Pulmonary artery endothelial cell (primary cell): ENCODE measurements at regions not wholly inside any gene's neighbourhood (a gene's known extent, or its start where the extent isn't known, plus 50 kb on each side); places are given as distances from the start of the nearest gene placed in this dataset.
"Not testable (repeated sequence)": the region's sequence is repeated elsewhere in the genome, so short reads cannot be mapped to it uniquely, and the experiment has no call there.

Experiments used
- DNase-seq: peaks from one replicate; pipeline ENCODE4 v3.0.0-alpha.2; 2011; ENCODE audit warnings: low read depth, low spot score

DNA sequence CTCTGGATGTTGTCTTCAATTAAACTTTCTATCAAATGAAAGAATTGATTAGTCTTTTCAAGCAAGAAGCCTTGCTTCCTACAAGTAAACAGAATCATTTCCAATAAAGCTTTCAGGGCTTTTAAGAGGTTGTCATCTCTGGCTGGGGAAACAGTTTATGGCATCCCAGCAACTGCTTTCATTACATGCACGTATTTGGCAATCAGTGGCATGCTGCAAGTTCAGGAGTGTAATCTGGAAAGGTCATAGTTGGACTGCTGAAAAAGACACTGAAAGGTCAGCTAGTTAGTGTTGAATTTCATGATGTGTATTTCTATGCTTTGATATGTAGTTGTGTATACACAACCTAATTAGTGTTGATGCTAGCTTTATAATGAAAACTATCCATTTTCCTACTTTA is 332.9 kb downstream of the DSC3 start:
- no peak for DNase-seq

GRCh38 chr18:30705943-30706342 is 336.6 kb downstream of the DSC3 start:
- DNase-seq: no peak

DNA sequence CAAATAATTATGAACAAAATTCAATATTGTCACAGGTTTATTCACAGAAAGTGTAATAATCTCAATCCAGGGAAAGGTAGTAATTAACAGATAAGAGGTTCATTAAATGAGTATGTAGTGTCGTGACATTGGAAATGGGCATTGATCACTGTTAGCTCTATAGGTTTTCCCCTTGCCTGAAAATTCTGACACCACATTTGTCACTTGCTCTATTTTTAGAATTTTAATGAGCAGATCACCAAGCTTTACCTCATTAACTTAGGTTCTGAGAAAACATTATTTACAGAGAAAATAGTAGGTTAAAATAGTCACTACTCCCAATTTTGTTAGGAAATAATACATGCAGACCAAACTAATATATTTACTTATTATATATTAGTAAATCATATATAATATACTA is 344.0 kb downstream of the DSC3 start:
- no peak for DNase-seq

GRCh38 chr18:30696201-30696600 is 346.3 kb downstream of the DSC3 start:
- no peak for DNase-seq

DNA sequence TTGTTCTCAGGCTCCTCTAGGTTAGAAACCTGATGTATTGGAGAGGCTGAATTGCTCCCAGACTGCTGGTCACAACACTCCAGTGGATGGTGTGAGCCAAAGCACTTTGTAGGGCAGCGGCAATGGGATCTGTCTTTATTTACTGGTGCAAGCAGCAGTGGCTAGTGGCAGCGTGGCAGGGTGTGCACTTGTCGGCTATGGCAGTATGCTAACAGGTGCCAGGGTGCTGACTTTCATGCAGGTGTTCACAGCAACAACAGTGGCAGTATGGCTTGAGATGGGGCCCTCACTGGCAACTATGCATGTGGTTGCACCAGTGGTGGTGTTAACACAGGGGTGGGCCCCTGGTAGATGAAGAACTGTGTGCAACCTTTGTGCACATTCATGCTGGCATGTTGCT is 347.8 kb downstream of the DSC3 start:
- no peak for DNase-seq

DNA sequence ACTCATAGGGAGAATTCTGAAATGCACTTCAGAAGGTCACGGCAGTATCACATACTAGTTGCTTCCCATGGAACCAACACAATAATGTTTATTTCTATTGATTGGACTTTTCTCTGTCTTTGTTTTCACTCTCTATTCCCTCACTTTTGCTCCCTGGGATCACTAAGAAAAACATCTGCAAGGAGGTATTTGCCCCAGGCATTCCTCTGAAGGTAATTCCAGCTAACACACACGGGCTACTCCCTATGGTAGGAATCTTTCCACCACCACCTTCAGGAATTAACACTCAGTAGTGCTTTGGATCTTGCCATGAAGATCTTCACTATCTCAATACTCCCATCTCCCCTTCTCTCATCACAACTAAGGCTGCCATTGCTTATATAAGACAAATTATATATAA is 353.3 kb downstream of the DSC3 start:
- no peak for DNase-seq

DNA sequence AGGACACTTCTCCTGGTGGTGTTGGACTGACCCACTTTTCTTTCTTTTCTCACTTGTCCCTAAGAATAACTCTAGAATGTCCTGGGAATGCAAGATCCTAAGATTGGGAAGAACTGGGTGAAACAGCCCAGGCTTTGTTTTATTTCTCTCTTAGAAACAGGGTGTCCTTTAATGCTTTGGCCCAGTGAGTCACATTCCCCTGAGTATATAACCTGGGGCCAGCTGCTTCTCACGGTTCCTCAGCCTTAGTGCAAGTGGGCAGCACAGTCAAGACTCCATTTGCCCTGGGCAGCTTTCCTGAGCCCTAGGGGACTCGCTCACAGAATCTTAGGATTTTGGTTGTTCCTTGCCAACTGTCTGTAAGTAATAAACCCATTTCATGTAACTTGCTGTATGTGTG is 355.0 kb downstream of the DSC3 start:
- no peak for DNase-seq

DNA sequence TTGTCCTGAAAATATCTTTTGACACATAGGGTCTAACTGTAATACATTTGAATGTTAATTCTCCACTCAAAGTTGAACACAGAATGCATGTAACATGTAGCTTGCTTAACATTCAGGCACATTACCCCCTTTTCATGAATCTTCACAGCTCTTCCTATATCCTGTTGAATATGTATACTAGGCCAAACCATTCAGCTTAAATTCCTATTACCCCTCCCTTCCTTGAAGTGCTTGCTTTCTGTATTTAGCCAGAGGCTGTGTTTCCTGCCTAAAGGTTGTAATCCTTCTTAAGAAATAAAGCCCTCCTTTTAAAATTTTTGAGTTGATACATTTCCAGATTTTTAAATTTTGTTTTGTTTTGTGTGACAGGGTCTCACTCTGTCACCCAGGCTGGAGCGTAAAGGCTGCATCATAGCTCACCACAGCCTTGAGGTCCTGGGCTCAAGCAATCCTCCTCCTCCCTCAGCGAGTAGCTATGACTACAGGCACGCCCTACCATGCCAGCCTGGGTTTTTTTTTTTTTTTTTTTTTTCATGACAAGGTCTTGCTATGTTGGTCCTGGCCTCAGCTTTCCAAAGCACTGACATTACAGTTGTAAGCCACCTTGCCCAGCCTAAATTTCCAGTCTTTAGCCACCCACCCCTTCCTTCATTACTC is 357.6 kb downstream of the DSC3 start:
- no peak for DNase-seq

- DNase-seq: no peak
Measured at GRCh38 chr18:30683836-30684235, 358.7 kb downstream of the DSC3 start.

DNA sequence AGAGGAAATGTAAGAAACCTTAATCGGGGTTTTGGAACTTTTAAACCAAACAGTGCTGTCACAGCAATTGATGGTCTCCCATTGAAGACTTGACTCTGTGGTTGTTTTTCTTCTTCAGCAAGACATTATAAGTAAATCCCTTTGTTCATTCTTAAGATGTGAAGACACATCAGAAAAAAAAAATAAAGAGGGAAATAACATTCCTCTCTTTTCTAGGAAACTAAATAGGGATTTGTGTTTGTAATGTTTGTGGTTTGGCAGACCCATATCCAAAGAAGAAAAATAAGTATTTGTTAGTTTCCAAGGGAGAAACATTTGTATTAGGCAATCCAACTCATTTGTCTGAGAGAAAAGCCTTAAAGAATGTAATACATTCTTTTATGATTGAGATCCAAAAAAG is 359.9 kb downstream of the DSC3 start:
- DNase-seq: no peak

DNA sequence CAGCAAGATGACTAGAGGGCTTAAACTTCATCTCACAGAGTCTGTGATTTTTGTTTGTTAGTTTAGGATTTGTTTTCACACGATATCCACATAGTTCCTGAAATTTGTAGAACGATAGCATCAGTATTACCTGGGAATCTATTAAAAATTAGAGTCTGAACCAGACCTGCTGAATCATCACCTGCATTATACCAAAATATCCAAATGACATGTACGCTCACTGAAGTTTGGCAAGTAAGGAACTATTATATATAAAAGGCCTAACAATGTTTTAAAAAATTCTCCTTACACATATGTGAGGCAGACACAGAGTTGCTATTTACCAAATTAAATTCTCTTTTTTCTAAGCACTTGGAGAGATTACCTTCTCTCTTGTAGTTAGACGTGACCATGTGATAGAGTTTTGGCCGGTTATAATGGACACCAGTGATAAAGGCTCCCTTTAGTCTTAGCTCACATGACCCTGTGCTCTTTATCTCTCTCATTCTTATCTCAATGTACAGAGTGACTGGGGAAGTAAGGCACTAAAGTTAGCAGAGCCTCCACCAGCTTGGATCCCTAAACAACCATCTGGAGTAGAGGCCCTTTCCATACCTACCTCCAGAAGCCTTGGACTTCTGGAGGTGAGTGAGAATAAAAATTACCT is 363.1 kb downstream of the DSC3 start:
- no peak for DNase-seq

DNA sequence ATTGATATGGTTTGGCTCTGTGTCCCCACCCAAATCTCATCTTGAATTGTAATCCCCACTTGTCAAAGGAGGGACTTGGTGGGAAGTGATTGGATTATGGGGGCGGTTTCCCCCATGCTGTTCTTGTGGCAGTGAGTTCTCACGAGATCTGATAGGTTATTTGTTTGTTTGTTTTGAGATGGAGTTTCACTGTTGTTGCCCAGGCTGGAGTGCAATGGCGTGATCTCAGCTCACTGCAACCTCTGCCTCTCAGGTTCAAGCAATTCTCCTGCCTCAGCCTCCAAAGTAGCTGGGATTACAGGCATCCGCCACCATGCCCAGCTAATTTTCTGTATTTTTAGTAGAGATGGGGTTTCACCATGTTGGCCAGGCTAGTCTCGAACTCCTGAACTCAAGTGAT is 364.7 kb downstream of the DSC3 start:
- not testable (repeated sequence) for DNase-seq

- DNase-seq: no peak
Measured at GRCh38 chr18:30676053-30676480, 366.5 kb downstream of the DSC3 start.

DNA sequence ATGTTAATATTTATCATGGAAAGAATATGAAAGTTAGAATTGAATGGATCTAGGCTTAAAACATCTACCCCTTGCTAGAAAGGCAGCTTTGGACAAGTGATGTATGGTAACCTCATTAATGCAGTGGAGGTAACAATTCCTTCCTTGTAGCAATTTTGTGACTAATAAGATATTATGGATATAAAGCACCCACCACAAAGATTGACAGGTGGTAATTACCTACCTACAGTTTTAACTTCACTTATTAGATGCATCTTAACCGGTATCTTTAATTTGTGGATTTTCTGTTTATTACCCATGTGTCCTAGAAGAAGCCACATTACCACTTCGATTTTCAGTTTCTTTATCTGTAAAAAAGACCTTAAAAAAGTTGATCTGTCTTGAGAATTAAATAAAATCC is 367.0 kb downstream of the DSC3 start:
- DNase-seq: no peak

GRCh38 chr18:30675072-30675471 is 367.5 kb downstream of the DSC3 start:
- no peak for DNase-seq

- no peak for DNase-seq
Measured at GRCh38 chr18:30674596-30674995, 367.9 kb downstream of the DSC3 start.

DNA sequence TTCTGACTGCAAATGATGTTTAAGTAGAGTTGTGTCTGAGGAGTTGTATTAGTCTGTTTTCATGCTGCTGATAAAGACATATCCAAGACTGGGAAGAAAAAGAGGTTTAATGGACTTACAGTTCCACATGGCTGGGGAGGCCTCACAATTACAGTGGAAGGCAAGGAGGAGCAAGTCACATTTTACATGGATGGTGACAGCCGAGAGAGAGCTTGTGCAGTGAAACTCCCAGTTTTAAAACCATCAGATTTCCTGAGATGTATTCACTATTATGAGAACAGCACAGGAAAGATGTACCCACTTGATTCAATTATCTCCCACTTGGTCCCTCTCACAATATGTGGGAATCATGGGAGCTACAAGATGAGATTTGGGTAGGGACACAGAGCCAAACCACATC is 370.1 kb downstream of the DSC3 start:
- not testable (repeated sequence) for DNase-seq

GRCh38 chr18:30658306-30658705 is 384.2 kb downstream of the DSC3 start:
- no peak for DNase-seq

DNA sequence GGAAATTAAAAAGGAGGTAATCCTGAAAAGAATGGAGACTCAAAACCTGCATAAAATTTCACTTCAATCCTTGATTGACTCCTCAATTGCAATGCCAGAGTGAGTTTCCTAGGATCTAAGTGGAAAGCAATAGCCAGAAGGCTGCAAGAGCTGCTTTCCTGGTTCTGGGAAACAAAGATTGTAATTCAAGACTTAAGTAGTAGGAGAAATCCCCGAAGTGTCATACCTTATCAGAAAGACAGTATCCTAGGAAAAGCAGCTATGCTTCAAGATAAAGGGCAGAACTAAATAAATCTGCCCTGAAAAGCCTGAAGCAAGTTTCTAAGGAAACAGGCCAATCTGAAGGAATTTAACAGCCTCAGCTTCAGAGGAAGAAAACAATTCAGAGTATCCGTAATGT is 390.2 kb downstream of the DSC3 start:
- DNase-seq: no peak

GRCh38 chr18:30650499-30650898 is 392.0 kb downstream of the DSC3 start:
- no peak for DNase-seq

DNA sequence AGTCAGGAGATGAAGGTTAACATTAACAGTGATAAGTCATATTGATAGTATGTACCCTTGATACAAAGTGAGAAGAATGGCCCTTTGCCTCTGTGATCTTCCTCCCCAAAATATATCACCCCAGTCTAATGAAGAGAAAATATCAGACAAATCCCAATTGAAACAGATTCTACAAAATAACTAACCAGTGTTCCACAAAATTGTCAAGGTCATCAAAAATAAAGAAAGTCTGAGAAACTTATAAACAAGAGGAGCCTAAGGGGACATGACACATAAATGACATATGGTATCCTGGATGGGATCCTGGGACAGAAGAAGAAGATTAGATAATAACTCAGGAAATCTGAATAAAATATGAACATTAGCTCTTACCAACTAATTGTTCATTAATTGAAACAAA is 398.4 kb downstream of the DSC3 start:
- DNase-seq: no peak

DNA sequence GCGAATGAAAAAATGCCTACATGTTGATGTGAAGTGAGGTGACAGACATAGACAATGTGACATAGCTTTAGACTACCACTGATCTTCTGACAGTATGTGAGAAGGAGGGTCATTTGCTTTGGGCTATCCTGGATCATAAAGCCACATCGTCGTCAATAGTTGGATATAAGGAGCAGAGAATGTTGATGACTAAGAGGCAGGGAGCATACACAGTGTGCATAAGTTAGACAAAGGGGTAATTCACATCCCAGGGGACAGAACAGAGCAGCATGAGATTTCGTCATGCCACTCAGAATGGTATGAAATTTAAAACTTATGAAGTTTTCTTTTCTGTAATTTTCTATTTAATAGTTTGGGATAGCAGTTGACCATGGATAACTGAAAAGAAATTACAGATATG is 403.2 kb downstream of the DSC3 start:
- DNase-seq: no peak

GRCh38 chr18:30634249-30634648 is 408.3 kb downstream of the DSC3 start:
- DNase-seq: no peak
